Naive thymus-derived CD4-positive, alpha-beta T cell (primary cell): ENCODE measurements at regions not wholly inside any gene's neighbourhood (a gene's known extent, or its start where the extent isn't known, plus 50 kb on each side); places are given as distances from the start of the nearest gene placed in this dataset.

Experiments used
- ATAC-seq: fragments of 150-1000 bp; cut with Tn5 transposase; 2 replicates; pipeline ENCODE4 v1.10.0; 2021; ENCODE audit warnings: mild to moderate bottlenecking, moderate library complexity
- CTCF ChIA-PET: fragments of 350-600 bp; sonication (Branson Sonifier 250); formaldehyde crosslinking; loops from one replicate; lab custom pipeline; 2021; ENCODE audit warnings: antibody characterized with exemption; lab: Charles Lee
- POLR2A ChIA-PET: fragments of 350-600 bp; sonication (Branson Sonifier 250); formaldehyde crosslinking; loops from one replicate; lab custom pipeline; 2021; ENCODE audit warnings: antibody characterized with exemption, inconsistent platforms; lab: Charles Lee
- DNase-seq, 9 donors: peaks; one replicate each; pipeline versions ENCODE4 v3.0.0 to v3.0.0-alpha.2; 2020 to 2022; ENCODE audit warnings: mixed read lengths in 1 of 9
- H3K27ac ChIP-seq: one replicate; pipeline ENCODE4 v1.7.0; 2013; ENCODE audit warnings: mild to moderate bottlenecking, low read depth, low read length, moderate library complexity
- H3K27me3 ChIP-seq, 2 donors: one replicate each; pipeline ENCODE4 v1.7.0; 2013; ENCODE audit warnings: low read length in 2 of 2, mild to moderate bottlenecking in 2 of 2, moderate library complexity in 2 of 2; ENCODE audit not compliant: control insufficient read depth in 2 of 2, insufficient read depth in 2 of 2
- H3K36me3 ChIP-seq, 3 experiments: 1 replicate in 2 of 3; 2 replicates in 1 of 3; pipeline ENCODE4 v1.7.0; 2013; ENCODE audit warnings: low read length in 3 of 3, mild to moderate bottlenecking in 3 of 3, moderate library complexity in 1 of 3; ENCODE audit not compliant: insufficient read depth in 3 of 3, control insufficient read depth in 2 of 3
- H3K4me1 ChIP-seq, 2 donors: one replicate each; pipeline ENCODE4 v1.7.0; 2013; ENCODE audit warnings: low read length in 2 of 2, mild to moderate bottlenecking in 2 of 2, moderate library complexity in 1 of 2; ENCODE audit not compliant: control insufficient read depth in 2 of 2, insufficient read depth in 2 of 2
- H3K4me3 ChIP-seq: 2 replicates; pipeline ENCODE4 v1.7.0; 2013; ENCODE audit warnings: mild to moderate bottlenecking, low read length
- H3K9me3 ChIP-seq, 3 experiments: 1 replicate in 2 of 3; 2 replicates in 1 of 3; pipeline ENCODE4 v1.7.0; 2013; ENCODE audit warnings: low read length in 3 of 3; ENCODE audit not compliant: control insufficient read depth in 2 of 3
- H3K27ac Mint-ChIP-seq, 9 donors: one replicate each; pipeline ENCODE4 v1.8.0; 2020 to 2022; ENCODE audit warnings: mixed read lengths in 9 of 9, mild to moderate bottlenecking in 8 of 9, moderate library complexity in 5 of 9, inconsistent platforms in 2 of 9
- H3K27me3 Mint-ChIP-seq, 5 donors: one replicate each; pipeline ENCODE4 v1.8.0; 2021 to 2022; ENCODE audit warnings: mixed read lengths in 5 of 5, mild to moderate bottlenecking in 1 of 5
- H3K36me3 Mint-ChIP-seq, 5 donors: one replicate each; pipeline ENCODE4 v1.8.0; 2020 to 2022; ENCODE audit warnings: mixed read lengths in 5 of 5, mild to moderate bottlenecking in 3 of 5, inconsistent platforms in 1 of 5
- H3K4me1 Mint-ChIP-seq, 7 donors: one replicate each; pipeline ENCODE4 v1.8.0; 2020 to 2022; ENCODE audit warnings: mixed read lengths in 7 of 7, mild to moderate bottlenecking in 3 of 7, inconsistent platforms in 1 of 7
- H3K4me3 Mint-ChIP-seq, 10 donors: one replicate each; pipeline ENCODE4 v1.8.0; 2020 to 2022; ENCODE audit warnings: mild to moderate bottlenecking in 10 of 10, mixed read lengths in 10 of 10, moderate library complexity in 6 of 10, inconsistent platforms in 2 of 10
- H3K9me3 Mint-ChIP-seq, 11 donors: one replicate each; pipeline ENCODE4 v1.8.0; 2020 to 2022; ENCODE audit warnings: mixed read lengths in 11 of 11, mild to moderate bottlenecking in 4 of 11, inconsistent platforms in 1 of 11, moderate library complexity in 1 of 11
- intact Hi-C, 2 donors: fragments of 100-400 bp; cut with micrococcal nuclease; formaldehyde crosslinking; loops; one replicate each; pipeline ENCODE4 v1.15.1; 2023

- no peak overlapping the region for H3K4me3 ChIP-seq
Observed at GRCh38 chr5:3075309-3075708, 323.8 kb upstream of the IRX2 start.

DNA sequence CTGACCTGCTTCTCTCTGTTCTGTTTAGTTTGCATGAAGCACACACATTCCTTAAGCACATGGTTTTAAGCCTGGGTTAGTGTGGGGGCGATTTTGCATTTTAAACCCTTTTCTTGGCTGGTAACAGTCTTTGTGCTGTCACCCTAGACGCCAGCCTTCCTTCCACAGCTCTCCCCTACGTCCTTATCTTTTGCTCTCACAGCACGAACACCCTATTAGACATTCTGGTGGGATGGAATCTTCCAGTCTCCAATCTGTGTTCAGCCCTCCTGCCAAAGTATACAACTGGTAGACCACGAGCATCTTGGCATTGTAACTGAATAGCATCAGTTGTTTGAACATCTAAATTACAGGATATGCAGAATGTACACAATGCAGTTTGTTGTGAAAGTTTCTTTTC is 316.9 kb upstream of the IRX2 start:
- ATAC-seq (no peak), DNase-seq (no peak)
- H3K27me3 Mint-ChIP-seq: no peaks in the 10 kb centered on the region
- peaks cover 3 to 49% (median 18%) of the 10 kb centered on the region in 11 donors for H3K9me3 Mint-ChIP-seq
- peaks cover 0 to 5% (median 0%) of the 10 kb centered on the region in 3 experiments for H3K9me3 ChIP-seq
- H3K27me3 ChIP-seq: no peaks in the 10 kb centered on the region
- no peak overlapping the region for H3K4me3 ChIP-seq
- H3K27ac ChIP-seq: no peak overlapping the region
- no peaks in the 10 kb centered on the region for H3K4me1 Mint-ChIP-seq
- no peaks in the 10 kb centered on the region for H3K4me1 ChIP-seq
- POLR2A ChIA-PET: no interaction called here
- intact Hi-C loops: no loop called here
- H3K27ac Mint-ChIP-seq: no peak overlapping the region
- CTCF ChIA-PET: no interaction called here
- H3K36me3 Mint-ChIP-seq: no peaks in the 10 kb centered on the region
- H3K4me3 Mint-ChIP-seq: no peak overlapping the region
- no peaks in the 10 kb centered on the region for H3K36me3 ChIP-seq

More at GRCh38 chr5:3075309-3075708, 323.8 kb upstream of the IRX2 start:
- POLR2A ChIA-PET: no interaction called here
- Mint-ChIP-seq H3K27ac (no peak overlapping the region), H3K9me3 (peaks cover 13 to 70% (median 34%) of the 10 kb centered on the region in 11 donors), H3K4me1 (peaks cover 0 to 2% (median 0%) of the 10 kb centered on the region in 7 donors), H3K36me3 (peaks cover 0 to 15% (median 0%) of the 10 kb centered on the region in 5 donors), H3K27me3 (peaks cover 0 to 4% (median 0%) of the 10 kb centered on the region in 5 donors), H3K4me3 (no peak overlapping the region)
- CTCF ChIA-PET: no interaction called here
- Histone ChIP-seq H3K36me3 (no peaks in the 10 kb centered on the region), H3K27me3 (no peaks in the 10 kb centered on the region), H3K27ac (no peak overlapping the region), H3K9me3 (peaks cover 0 to 14% (median 0%) of the 10 kb centered on the region in 3 experiments), H3K4me1 (no peaks in the 10 kb centered on the region)
- no peak for DNase-seq
- ATAC-seq: no peak
- intact Hi-C loops: no loop called here

- Mint-ChIP-seq H3K27ac (no peak overlapping the region), H3K27me3 (peaks cover 0 to 7% (median 4%) of the 10 kb centered on the region in 5 donors), H3K9me3 (peaks cover 0 to 42% (median 12%) of the 10 kb centered on the region in 11 donors), H3K36me3 (peaks cover 0 to 4% (median 0%) of the 10 kb centered on the region in 5 donors), H3K4me3 (no peak overlapping the region), H3K4me1 (no peaks in the 10 kb centered on the region)
- Histone ChIP-seq H3K27me3 (no peaks in the 10 kb centered on the region), H3K27ac (no peak overlapping the region), H3K9me3 (peaks cover 0 to 14% (median 0%) of the 10 kb centered on the region in 3 experiments), H3K4me1 (no peaks in the 10 kb centered on the region), H3K36me3 (no peaks in the 10 kb centered on the region), H3K4me3 (no peak overlapping the region)
- intact Hi-C loops: no loop called here
- POLR2A ChIA-PET: no interaction called here
- ATAC-seq (no peak), DNase-seq (no peak)
- CTCF ChIA-PET: no interaction called here
Observed at GRCh38 chr5:3060283-3060682, 308.8 kb upstream of the IRX2 start.

DNA sequence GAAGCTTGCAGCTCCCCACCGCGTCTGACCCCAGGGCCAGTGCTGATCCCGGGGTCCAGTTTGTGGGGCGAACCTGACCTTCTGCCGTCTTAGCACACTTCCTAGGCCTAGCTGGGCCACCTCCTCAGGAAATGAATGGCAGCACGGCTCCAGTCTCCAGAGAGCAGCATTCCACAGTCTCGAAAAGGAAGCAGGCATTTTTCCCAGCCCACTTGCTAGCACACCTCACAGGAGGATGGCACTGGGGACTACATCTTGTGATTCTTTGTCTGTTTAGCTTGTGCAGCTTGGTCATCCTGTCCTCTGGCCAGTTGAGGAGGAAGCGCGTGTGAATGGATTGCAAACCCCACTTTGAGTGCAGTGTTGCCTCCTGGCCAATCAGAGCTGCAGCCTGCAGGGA is 308.0 kb upstream of the IRX2 start:
- DNase-seq (no peak), ATAC-seq (no peak)
- H3K4me3 Mint-ChIP-seq: no peak overlapping the region
- no peak overlapping the region for H3K27ac Mint-ChIP-seq
- Histone ChIP-seq H3K4me3 (no peak overlapping the region), H3K27ac (no peak overlapping the region), H3K9me3 (peaks cover 0 to 14% (median 0%) of the 10 kb centered on the region in 3 experiments), H3K27me3 (no peaks in the 10 kb centered on the region), H3K4me1 (no peaks in the 10 kb centered on the region), H3K36me3 (no peaks in the 10 kb centered on the region)
- H3K9me3 Mint-ChIP-seq: peaks cover 0 to 36% (median 12%) of the 10 kb centered on the region in 11 donors
- POLR2A ChIA-PET: no interaction called here
- peaks cover 0 to 7% (median 4%) of the 10 kb centered on the region in 5 donors for H3K27me3 Mint-ChIP-seq
- peaks cover 0 to 4% (median 0%) of the 10 kb centered on the region in 5 donors for H3K36me3 Mint-ChIP-seq
- intact Hi-C loops: no loop called here
- H3K4me1 Mint-ChIP-seq: no peaks in the 10 kb centered on the region
- CTCF ChIA-PET: no interaction called here

GRCh38 chr5:3058942-3059341 is 307.5 kb upstream of the IRX2 start:
- ChIA-PET CTCF (no interaction called here), POLR2A (no interaction called here)
- peaks cover 0 to 7% (median 4%) of the 10 kb centered on the region in 5 donors for H3K27me3 Mint-ChIP-seq
- H3K36me3 ChIP-seq: no peaks in the 10 kb centered on the region
- H3K4me1 ChIP-seq: no peaks in the 10 kb centered on the region
- H3K27ac ChIP-seq: no peak overlapping the region
- no peaks in the 10 kb centered on the region for H3K4me1 Mint-ChIP-seq
- ATAC-seq (no peak), DNase-seq (no peak)
- H3K9me3 ChIP-seq: peaks cover 0 to 14% (median 0%) of the 10 kb centered on the region in 3 experiments
- H3K27me3 ChIP-seq: no peaks in the 10 kb centered on the region
- no peak overlapping the region for H3K4me3 ChIP-seq
- H3K4me3 Mint-ChIP-seq: no peak overlapping the region
- intact Hi-C loops: no loop called here
- peaks cover 0 to 36% (median 12%) of the 10 kb centered on the region in 11 donors for H3K9me3 Mint-ChIP-seq
- peaks cover 0 to 4% (median 0%) of the 10 kb centered on the region in 5 donors for H3K36me3 Mint-ChIP-seq
- H3K27ac Mint-ChIP-seq: no peak overlapping the region

DNA sequence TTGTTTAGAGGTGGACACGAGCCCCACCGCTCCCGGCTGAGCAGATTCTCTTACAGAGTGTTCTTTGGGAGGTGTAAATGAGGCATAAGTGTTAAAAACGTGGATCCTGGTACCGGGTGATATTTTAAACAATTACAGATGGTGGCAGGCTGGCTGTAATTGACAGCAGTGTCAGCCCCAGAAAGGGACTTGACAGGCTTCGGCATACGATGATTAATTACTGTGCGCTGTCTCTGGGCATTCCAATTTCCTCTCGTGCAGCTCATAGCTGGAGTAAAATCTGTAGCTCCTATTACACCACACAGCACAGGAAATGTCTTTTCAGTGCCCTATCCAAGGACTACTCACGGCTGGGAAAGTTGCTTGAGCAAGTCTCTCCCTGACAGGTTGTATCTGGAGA is 305.4 kb upstream of the IRX2 start:
- no peak for DNase-seq
- intact Hi-C loops: no loop called here
- CTCF ChIA-PET: no interaction called here
- Mint-ChIP-seq H3K36me3 (peaks cover 0 to 4% (median 0%) of the 10 kb centered on the region in 5 donors), H3K4me1 (no peaks in the 10 kb centered on the region), H3K9me3 (peaks cover 0 to 33% (median 12%) of the 10 kb centered on the region in 11 donors), H3K4me3 (no peak overlapping the region), H3K27ac (no peak overlapping the region), H3K27me3 (peaks cover 0 to 7% (median 4%) of the 10 kb centered on the region in 5 donors)
- POLR2A ChIA-PET: no interaction called here
- no peak for ATAC-seq
- Histone ChIP-seq H3K36me3 (no peaks in the 10 kb centered on the region), H3K27me3 (no peaks in the 10 kb centered on the region), H3K4me1 (no peaks in the 10 kb centered on the region), H3K4me3 (no peak overlapping the region), H3K9me3 (peaks cover 0 to 14% (median 0%) of the 10 kb centered on the region in 3 experiments), H3K27ac (no peak overlapping the region)

GRCh38 chr5:3051400-3051799 is 299.9 kb upstream of the IRX2 start:
- H3K4me3 Mint-ChIP-seq: no peak overlapping the region
- CTCF ChIA-PET: no interaction called here

More at GRCh38 chr5:3051400-3051799, 299.9 kb upstream of the IRX2 start:
- H3K4me1 ChIP-seq: no peaks in the 10 kb centered on the region
- H3K36me3 Mint-ChIP-seq: no peaks in the 10 kb centered on the region
- no peaks in the 10 kb centered on the region for H3K27me3 ChIP-seq
- POLR2A ChIA-PET: no interaction called here
- H3K36me3 ChIP-seq: no peaks in the 10 kb centered on the region
- H3K27me3 Mint-ChIP-seq: peaks cover 0 to 3% (median 0%) of the 10 kb centered on the region in 5 donors
- peaks cover 0 to 12% (median 3%) of the 10 kb centered on the region in 11 donors for H3K9me3 Mint-ChIP-seq
- DNase-seq (no peak), ATAC-seq (no peak)
- no peak overlapping the region for H3K27ac Mint-ChIP-seq
- intact Hi-C loops: no loop called here
- H3K27ac ChIP-seq: no peak overlapping the region
- no peaks in the 10 kb centered on the region for H3K9me3 ChIP-seq
- no peak overlapping the region for H3K4me3 ChIP-seq
- no peaks in the 10 kb centered on the region for H3K4me1 Mint-ChIP-seq
